ENCODE measurements at regions not wholly inside any gene's neighbourhood (a gene's known extent, or its start where the extent isn't known, plus 50 kb on each side); places are given as distances from the start of the nearest gene placed in this dataset.

DNA sequence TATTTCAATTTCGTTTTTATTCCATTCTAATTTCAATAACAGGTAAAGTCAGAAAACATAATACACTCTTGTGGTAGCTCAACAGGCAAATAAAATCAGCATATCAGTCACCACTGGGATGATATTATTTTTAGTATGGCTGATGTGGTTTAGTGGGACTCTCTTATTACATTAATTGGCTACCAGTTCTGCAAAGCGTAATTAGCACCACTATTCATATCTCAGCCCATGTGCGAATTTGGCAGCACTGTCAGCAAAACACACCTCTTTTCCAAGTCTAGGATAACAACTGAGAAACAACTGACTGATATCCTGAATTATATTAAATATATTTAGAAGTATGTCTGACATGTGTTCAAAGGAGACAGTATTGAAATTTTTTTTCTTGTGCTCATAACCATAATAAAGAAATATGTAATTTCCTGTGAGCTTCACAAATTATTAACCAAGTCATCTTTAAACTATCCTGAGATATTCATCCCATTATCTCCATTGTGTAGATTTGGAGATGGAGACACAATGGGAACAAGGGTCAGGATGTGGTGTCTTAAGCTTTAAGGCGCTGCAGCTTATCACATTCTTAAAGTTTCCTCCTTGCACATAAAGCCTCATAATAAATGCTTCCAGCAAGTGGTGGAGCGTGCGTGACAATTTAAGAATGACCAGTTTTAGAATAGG lies 212.4 kb downstream of the TLE1 start:
- TF ChIP-seq, protein P1, sequence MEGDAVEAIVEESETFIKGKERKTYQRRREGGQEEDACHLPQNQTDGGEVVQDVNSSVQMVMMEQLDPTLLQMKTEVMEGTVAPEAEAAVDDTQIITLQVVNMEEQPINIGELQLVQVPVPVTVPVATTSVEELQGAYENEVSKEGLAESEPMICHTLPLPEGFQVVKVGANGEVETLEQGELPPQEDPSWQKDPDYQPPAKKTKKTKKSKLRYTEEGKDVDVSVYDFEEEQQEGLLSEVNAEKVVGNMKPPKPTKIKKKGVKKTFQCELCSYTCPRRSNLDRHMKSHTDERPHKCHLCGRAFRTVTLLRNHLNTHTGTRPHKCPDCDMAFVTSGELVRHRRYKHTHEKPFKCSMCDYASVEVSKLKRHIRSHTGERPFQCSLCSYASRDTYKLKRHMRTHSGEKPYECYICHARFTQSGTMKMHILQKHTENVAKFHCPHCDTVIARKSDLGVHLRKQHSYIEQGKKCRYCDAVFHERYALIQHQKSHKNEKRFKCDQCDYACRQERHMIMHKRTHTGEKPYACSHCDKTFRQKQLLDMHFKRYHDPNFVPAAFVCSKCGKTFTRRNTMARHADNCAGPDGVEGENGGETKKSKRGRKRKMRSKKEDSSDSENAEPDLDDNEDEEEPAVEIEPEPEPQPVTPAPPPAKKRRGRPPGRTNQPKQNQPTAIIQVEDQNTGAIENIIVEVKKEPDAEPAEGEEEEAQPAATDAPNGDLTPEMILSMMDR (conservative IDR thresholded peaks at IDR 0.05): no peak
- TF ChIP-seq EZH2 (IDR thresholded peaks at IDR 0.05; ENCODE audit: low read depth): no peak
- BruUV-seq (replicated peaks): no TSS peak
- Histone ChIP-seq H3K79me2 (ENCODE audit: low read depth) (no peaks in the 10 kb centered on the region), H3K4me2 (no peak overlapping the region), H3K27ac (no peak overlapping the region), H2AFZ (0 out of 2 replicates have a peak overlapping the region, but pooled peaks have one; percentile 48), H3K36me3 (ENCODE audit: low read depth) (no peaks in the 10 kb centered on the region), H3F3A (ENCODE audit: insufficient read depth, low read depth) (no peaks in the 10 kb centered on the region), H4K20me1 (ENCODE audit: insufficient read depth) (no peaks in the 10 kb centered on the region), H3K9me3 (ENCODE audit: insufficient read depth, low read depth) (no peaks in the 10 kb centered on the region), H3K4me3 (no peak overlapping the region), H3K9me2 (ENCODE audit: insufficient read depth) (peaks cover 3% of the 10 kb centered on the region; the same call in 1 of the 2 replicates), H3K4me1 (replicated peaks; ENCODE audit: insufficient read depth) (no peaks in the 10 kb centered on the region), H3K27me3 (ENCODE audit: insufficient read depth, low read depth) (no peaks in the 10 kb centered on the region)
- intact Hi-C loops (cut with micrococcal nuclease; ENCODE audit: unreplicated experiment): no loop called here
- POLR2A ChIA-PET (ENCODE audit: unreplicated experiment): no interaction called here
- no peak for DNase-seq
- CTCF ChIA-PET: no interaction called here

GRCh38 chr9:81474792-81475191 lies 214.6 kb downstream of the TLE1 start:
- BruUV-seq (replicated peaks): no TSS peak
- TF ChIP-seq, protein P1 (conservative IDR thresholded peaks at IDR 0.05): no peak
- no peak for TF ChIP-seq EZH2 (IDR thresholded peaks at IDR 0.05; ENCODE audit: low read depth)
- Histone ChIP-seq H3K9me2 (ENCODE audit: insufficient read depth) (no peaks in the 10 kb centered on the region), H2AFZ (no peak overlapping the region), H3K4me1 (replicated peaks; ENCODE audit: insufficient read depth) (no peaks in the 10 kb centered on the region), H3F3A (ENCODE audit: insufficient read depth, low read depth) (no peaks in the 10 kb centered on the region), H3K27ac (no peak overlapping the region), H3K36me3 (ENCODE audit: low read depth) (no peaks in the 10 kb centered on the region), H3K79me2 (ENCODE audit: low read depth) (no peaks in the 10 kb centered on the region), H4K20me1 (ENCODE audit: insufficient read depth) (no peaks in the 10 kb centered on the region), H3K27me3 (ENCODE audit: insufficient read depth, low read depth) (no peaks in the 10 kb centered on the region), H3K4me2 (no peak overlapping the region), H3K9me3 (ENCODE audit: insufficient read depth, low read depth) (no peaks in the 10 kb centered on the region), H3K4me3 (no peak overlapping the region)
- intact Hi-C loops (cut with micrococcal nuclease; ENCODE audit: unreplicated experiment): no loop called here
- ChIA-PET CTCF (no interaction called here), POLR2A (ENCODE audit: unreplicated experiment) (no interaction called here)
- no peak for DNase-seq

DNA sequence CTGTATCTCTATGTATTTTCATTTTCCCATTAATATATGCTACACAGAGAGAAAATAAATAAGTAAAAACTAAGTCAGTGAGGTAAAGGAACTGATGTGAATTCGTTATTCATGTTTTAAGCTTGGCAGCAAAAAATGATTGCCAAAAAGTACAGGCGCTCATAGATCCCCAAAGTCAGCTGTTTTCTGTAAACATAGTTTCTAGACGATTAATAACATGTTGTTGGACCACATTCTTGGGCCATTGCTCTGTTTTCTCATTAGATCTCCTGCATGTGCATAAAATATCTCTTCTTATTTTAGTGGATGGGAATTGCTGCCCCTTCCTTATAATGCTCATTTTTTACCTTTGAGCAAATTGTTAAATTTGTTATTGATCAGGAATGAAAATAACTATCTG lies 215.2 kb downstream of the TLE1 start:
- ChIA-PET CTCF (no interaction called here), POLR2A (ENCODE audit: unreplicated experiment) (no interaction called here)
- no peaks in the 10 kb centered on the region for H3K27me3 ChIP-seq (ENCODE audit: insufficient read depth, low read depth)
- H3K36me3 ChIP-seq (ENCODE audit: low read depth): no peaks in the 10 kb centered on the region
- H3F3A ChIP-seq (ENCODE audit: insufficient read depth, low read depth): no peaks in the 10 kb centered on the region
- no peak overlapping the region for H3K27ac ChIP-seq
- BruUV-seq (replicated peaks): no TSS peak
- no peaks in the 10 kb centered on the region for H3K4me1 ChIP-seq (replicated peaks; ENCODE audit: insufficient read depth)
- intact Hi-C loops (cut with micrococcal nuclease; ENCODE audit: unreplicated experiment): no loop called here
- H4K20me1 ChIP-seq (ENCODE audit: insufficient read depth): no peaks in the 10 kb centered on the region
- no peaks in the 10 kb centered on the region for H3K9me2 ChIP-seq (ENCODE audit: insufficient read depth)
- no peak overlapping the region for H2AFZ ChIP-seq
- no peak for TF ChIP-seq EZH2 (IDR thresholded peaks at IDR 0.05; ENCODE audit: low read depth)
- TF ChIP-seq, protein P1 (conservative IDR thresholded peaks at IDR 0.05): no peak
- no peaks in the 10 kb centered on the region for H3K79me2 ChIP-seq (ENCODE audit: low read depth)
- no peak overlapping the region for H3K4me3 ChIP-seq
- H3K9me3 ChIP-seq (ENCODE audit: insufficient read depth, low read depth): no peaks in the 10 kb centered on the region
- DNase-seq: no peak
- H3K4me2 ChIP-seq: no peak overlapping the region
